HG02943 (cell line): ENCODE measurements at regions not wholly inside any gene's neighbourhood (a gene's known extent, or its start where the extent isn't known, plus 50 kb on each side); places are given as distances from the start of the nearest gene placed in this dataset.
A peak's percentile ranks its signal among the peaks of the same experiment; 100 is the strongest.

ENCODE experiments used
- ATAC-seq: cut with Tn5 transposase; IDR thresholded peaks from one replicate; pipeline ENCODE4 v1.9.1; 2021; ENCODE audit warnings: mild to moderate bottlenecking, low read depth, moderate library complexity; ENCODE audit not compliant: unreplicated experiment

DNA sequence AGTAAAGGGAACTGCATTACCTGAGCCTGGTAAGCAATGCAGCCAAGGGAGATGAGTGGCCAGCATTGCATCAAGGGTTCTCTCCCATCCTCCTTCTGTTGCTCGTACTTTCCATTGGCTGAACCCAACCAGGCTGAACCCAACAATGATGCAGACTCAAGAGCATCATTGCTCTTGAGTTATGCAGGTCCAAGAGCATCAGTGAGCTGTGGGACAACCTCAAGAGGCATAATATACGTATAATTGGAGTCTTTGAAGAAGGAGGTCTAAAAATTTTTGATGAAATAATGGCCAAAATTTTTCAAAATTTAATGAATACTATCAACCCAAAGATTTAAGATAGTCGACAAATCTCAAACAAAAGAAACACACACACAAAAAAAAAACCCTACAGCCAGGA, 213.0 kb downstream of the RNF152 start:
- ATAC-seq: no peak

- ATAC-seq: no peak
Observed at GRCh38 chr18:61677435-61677970, 215.3 kb downstream of the RNF152 start.

GRCh38 chr18:61676773-61677434, 215.9 kb downstream of the RNF152 start:
- ATAC-seq: no peak

- no peak for ATAC-seq
Observed at GRCh38 chr18:61669320-61669719, 223.5 kb downstream of the RNF152 start.

DNA sequence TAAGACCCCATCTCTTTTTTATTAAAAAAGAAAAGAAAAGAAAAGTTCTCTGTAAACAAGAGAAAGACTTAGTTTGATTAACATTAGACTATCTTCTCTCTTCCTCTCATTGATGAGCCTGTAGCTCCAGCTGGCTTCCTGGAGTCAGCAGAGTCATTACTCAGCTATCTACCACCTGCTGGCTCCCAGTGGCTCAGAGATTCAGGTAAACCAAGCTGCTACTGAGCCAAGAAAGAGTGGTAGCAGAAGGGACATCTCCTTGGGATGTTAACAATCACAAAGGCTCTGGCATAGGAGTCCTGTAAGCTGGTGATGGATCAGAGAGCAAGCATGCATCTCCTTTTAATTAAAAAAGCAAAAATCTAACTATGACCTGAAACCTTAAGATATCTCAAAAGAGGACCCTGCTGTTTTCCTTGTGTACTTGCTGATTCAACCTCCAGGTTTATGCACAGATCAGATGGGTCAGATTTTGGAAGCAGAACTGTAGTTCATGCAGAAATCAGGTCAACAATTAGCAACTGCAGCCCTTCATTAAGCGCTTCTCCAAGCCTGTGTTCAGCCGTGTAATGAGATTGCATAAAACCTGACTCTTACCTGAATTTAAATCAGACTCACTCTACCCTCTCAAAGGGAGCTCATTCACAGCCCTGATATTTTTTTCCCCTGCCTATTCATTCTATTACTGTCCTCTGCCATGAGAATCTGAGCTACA, 225.8 kb downstream of the RNF152 start:
- ATAC-seq: no peak

- ATAC-seq: no peak
Observed at GRCh38 chr18:61664419-61665084, 228.3 kb downstream of the RNF152 start.

- no peak for ATAC-seq
Observed at GRCh38 chr18:61662726-61663125, 230.1 kb downstream of the RNF152 start.

DNA sequence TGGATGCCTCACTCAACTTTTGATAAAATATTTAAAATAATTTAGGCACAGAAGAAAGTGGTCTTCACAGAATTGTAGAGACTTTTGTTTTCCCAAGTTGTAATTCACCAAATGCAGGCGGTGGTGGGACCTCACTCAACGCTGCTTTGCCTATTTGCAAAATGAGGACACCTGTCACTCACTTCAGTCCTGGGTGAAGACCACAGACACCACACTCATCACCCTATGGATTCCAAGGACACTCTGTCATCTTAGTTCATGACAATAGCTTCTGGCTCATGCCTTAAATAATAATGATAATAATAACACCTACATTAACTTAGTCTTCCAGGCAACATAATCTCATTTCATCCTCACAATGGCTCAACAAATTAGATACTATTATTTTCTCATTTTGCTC, 234.4 kb downstream of the RNF152 start:
- no peak for ATAC-seq

DNA sequence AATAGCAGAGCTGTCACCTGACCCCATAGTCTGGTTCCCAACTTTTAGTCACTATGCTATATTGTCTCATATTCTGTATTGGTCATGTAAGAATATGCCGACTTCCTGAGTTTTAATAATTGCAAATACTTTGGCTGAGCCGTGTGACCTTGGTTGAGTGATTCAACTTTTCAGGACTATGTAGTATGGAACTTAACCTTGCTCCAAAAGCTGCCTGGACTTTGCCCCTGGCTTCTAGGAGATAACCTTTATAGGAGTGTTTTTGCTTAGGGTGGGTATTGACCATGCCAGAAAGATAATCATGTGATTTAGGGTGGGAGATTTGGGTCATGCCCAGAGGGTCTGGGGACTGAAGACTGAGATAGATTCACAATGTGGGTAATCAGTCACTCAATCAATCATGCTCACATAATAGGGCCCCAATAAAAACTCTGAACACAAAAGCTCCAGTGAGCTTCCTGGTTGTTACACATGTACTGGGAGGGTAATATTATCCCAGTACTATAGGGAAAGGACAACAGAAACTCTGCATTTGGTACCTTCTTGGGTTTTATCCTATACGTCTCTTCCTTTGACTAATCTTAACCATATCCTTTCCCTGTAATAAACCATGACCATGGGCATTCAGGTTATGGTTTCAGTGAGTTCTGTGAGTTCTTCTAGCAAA, 235.6 kb downstream of the RNF152 start:
- no peak for ATAC-seq

- no peak for ATAC-seq
Observed at GRCh38 chr18:61655630-61656029, 237.2 kb downstream of the RNF152 start.

- no peak for ATAC-seq
Observed at GRCh38 chr18:61653823-61654551, 238.8 kb downstream of the RNF152 start.

- no peak for ATAC-seq
Observed at GRCh38 chr18:61651880-61652268, 240.9 kb downstream of the RNF152 start.

DNA sequence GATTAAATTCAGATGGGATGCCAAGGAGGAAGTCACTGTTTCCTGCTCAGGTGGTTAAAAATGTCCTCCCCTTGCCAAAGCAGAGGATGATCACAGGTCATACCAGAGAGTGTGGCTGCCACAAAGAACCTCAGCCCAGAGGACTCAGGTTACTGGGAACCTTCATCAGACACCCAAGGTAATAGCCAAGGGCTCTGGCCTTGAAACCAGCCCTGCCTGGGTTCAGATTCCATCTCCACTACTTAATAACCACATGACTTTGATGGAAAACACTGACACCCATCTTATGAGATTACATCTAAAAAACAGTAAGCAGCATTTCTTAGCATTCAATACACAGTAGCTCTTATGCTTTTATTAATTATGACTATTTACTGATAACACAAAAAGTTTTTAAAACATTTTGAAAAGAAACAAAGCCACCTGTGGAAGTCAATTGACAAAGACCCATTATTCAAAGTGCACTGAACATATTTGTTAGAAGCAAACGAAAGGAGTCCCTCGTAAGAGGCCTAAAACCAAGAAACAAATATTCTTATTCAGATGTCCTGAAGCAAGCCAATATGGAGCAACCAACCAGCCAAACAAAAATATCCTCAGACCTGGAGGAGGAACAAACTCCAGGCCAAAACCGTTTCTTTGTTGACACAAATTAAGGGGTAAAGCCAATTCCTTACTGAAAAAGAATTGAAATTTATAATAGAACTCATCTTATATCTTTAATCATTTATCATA, 241.5 kb downstream of the RNF152 start:
- ATAC-seq: no peak

DNA sequence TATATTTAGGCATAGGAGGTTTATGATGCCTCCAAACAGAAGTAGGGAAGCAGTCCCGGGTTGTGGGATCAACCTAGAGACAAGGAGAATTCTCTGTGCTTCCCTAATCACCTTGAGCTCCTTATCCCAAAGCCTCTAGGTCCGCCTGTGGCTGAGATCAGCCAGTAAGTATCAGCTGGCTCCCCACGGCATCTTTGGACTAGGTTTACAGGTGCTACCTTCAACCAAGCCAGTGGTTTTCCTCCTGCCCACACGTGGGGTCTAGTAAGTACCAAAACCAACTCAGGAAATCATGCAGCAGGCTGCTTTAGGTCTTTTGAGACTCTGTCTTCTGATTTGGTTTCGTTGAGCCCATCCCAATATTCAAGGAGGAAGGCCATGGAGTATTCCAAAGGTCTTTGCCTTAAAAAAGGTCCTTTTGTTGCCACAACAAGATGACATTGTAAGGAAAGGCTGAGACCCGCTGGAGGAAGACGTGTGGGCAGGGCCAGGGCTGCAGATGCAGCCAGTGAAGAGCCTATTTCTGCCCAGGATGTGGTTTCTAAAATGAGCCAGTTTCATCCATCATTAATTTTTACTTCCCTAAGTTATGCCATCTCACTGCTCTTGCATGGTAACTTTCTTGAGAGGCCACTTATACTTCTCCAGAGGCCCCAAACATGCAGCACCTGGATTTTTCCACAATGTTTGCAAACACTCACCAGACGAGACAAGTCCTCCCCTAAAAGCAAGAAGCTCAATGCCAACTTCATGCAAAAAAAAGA, 248.7 kb downstream of the RNF152 start:
- ATAC-seq: peak; percentile 60

DNA sequence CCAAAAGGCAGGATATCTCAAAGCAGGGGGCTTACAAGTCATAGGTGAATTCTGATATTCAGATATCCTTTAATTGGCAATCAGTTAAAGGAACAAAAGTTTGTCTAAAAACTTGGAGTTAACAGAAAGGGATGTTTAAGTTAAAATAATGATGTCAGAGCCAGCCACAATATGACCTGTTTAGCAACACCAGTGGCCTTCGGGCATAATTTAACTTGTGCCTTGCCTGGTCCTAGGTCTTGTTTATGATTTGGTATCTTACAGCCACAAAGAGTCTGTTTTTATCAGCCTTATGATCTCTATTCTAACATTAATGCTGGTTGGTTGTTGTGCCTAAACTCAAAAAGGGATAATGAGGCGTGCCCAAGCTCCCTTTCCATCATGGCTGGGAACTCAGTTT, 252.9 kb downstream of the RNF152 start:
- ATAC-seq: no peak

DNA sequence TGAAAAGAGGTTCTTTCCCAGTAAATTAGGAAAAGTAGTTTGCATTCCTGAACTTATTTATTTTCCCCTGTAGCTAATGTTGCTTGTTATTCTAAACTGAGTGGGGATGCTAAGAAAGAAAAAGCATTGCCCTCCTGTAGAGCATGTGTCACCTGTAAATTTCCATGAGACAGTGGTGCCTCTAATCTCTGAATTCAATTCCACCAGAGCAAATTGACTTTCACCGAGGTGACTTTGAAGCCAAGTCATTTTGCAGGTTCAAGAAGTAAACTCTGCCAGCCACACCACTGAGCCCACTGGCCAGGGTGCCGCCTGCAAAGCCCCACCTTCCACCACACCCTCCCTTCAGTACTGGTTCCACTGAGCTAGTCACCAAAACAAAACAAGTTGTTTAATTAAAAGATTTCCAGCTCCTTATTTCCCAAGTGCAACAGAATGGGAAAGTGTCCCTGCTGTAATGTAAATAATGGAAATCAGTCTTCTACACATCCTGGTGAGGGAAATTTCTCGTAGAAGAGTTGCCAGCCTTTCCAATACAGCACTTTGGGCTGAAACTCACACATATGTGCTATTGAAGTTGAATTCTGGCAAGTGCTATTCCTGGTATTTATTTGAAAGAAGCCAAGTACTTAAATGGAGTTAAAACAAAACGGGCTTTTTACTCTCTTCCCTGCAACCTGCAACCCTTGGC, 254.8 kb downstream of the RNF152 start:
- no peak for ATAC-seq

- ATAC-seq: no peak
Observed at GRCh38 chr18:61637319-61637718, 255.5 kb downstream of the RNF152 start.

DNA sequence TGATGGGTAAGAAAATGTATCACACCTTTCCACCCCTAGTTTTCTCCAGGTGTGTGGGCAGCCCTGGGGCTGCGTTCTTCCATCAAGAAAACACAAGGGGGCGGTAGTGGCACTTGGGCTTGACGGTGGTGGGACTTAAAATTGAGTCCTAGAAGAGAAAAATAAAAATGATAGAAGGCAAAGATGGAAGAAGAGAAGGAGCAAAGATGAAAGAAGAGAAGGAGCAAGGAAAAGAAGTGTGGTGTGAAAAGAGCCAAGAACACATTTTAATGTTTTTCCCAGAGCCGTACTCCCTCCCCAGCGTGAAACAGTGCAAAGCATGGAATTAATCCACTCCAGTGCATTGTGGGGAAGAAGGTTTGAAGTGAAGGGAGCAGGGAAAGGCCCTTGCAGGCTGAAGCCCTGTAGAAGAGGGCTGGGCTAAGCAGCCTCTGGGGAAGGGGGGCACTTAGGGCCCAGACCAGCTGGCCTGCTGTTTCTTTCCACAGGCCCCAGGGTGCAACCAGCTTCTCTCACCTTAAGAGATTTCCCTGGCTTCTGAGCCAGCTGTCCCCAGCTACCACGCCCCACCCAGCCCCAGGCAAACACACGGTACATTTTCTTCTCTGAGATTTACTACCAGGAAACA, 256.8 kb downstream of the RNF152 start:
- ATAC-seq: peak; percentile 66
